ENCODE measurements at regions not wholly inside any gene's neighbourhood (a gene's known extent, or its start where the extent isn't known, plus 50 kb on each side); places are given as distances from the start of the nearest gene placed in this dataset.

DNA sequence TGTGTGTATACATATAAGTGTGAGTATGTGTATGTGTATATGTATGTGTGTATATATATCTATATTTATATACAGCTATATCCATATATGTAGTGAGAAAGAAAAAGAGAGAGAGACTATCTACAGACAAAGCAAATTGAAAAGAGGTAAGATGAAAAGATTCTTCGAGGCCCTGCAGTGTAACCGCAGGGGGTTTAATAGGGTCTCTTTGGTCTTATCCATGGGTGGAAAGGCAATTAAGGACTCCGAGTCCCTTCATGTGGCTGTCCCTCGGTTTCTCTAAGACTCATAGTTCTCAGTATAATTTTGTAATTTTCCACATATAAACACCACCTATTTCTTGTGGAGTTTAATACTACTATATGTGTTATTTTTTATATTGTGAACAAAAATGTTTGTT, 50.6 kb upstream of the JAZF1 start:
- in situ Hi-C loops (cut with HindIII; ENCODE audit: low pct_ligation_motif_present, low sequenced_read_pairs), result no loop called here
- H3K4me3 ChIP-seq (ENCODE audit: low read depth, low read length), result no peak overlapping the region
- TF ChIP-seq, protein P1, sequence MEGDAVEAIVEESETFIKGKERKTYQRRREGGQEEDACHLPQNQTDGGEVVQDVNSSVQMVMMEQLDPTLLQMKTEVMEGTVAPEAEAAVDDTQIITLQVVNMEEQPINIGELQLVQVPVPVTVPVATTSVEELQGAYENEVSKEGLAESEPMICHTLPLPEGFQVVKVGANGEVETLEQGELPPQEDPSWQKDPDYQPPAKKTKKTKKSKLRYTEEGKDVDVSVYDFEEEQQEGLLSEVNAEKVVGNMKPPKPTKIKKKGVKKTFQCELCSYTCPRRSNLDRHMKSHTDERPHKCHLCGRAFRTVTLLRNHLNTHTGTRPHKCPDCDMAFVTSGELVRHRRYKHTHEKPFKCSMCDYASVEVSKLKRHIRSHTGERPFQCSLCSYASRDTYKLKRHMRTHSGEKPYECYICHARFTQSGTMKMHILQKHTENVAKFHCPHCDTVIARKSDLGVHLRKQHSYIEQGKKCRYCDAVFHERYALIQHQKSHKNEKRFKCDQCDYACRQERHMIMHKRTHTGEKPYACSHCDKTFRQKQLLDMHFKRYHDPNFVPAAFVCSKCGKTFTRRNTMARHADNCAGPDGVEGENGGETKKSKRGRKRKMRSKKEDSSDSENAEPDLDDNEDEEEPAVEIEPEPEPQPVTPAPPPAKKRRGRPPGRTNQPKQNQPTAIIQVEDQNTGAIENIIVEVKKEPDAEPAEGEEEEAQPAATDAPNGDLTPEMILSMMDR (IDR thresholded peaks at IDR 0.05; ENCODE audit: low read depth, low read length, missing control alignments), result no peak
- no peak for DNase-seq
- H3K27me3 ChIP-seq (replicated peaks), result no peaks in the 10 kb centered on the region
- no peaks in the 10 kb centered on the region for H3K36me3 ChIP-seq (replicated peaks)
- H3K27ac ChIP-seq, result no peak overlapping the region

DNA sequence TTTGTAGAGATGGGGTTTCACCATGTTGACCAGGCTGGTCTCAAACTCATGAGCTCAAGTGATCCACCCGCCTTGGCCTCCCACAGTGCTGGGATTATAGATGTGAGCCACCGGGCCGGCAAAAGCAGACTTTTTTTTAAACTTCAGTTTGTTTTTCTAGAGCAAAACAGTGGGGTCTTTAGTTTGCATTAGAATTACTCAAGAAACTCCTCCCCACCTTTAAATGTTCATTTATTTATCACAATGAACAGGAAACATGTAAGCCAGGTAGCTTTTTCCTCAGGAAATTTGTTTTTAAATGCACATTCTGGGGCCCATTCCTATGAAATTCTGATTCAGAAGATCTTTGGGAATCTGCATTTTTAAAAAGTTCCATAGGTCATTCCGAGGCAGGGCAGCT, 56.0 kb upstream of the JAZF1 start:
- Histone ChIP-seq H3K36me3 (replicated peaks) (no peaks in the 10 kb centered on the region), H3K27me3 (replicated peaks) (no peaks in the 10 kb centered on the region), H3K27ac (no peak overlapping the region), H3K4me3 (ENCODE audit: low read depth, low read length) (no peak overlapping the region)
- in situ Hi-C loops (cut with HindIII; ENCODE audit: low pct_ligation_motif_present, low sequenced_read_pairs), result no loop called here
- no peak for DNase-seq
- TF ChIP-seq, protein P1 (IDR thresholded peaks at IDR 0.05; ENCODE audit: low read depth, low read length, missing control alignments), result no peak

DNA sequence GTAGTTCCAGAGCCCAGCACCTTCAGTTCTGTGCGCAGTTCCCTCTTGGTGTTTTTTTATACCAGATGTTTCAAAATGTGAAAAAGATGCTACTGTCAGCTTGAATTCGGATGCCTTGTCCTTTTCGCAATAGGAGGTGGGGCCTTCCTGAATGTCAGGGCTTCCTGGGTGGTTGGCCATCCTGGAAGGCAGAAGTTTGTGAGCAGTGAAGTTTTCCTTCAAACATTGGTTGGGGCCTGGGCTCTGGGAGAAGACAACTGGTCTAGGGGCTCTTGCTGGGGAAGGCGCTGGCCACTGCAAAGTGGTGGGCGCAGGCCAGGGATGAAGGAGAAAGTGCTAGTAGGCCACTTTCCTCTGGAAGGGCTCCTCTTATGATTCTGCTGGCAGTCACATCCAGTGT, 56.8 kb upstream of the JAZF1 start:
- Histone ChIP-seq H3K4me3 (ENCODE audit: low read depth, low read length) (no peak overlapping the region), H3K27ac (no peak overlapping the region), H3K27me3 (replicated peaks) (no peaks in the 10 kb centered on the region), H3K36me3 (replicated peaks) (no peaks in the 10 kb centered on the region)
- no peak for DNase-seq
- in situ Hi-C loops (cut with HindIII; ENCODE audit: low pct_ligation_motif_present, low sequenced_read_pairs), result no loop called here
- TF ChIP-seq, protein P1 (IDR thresholded peaks at IDR 0.05; ENCODE audit: low read depth, low read length, missing control alignments), result no peak

DNA sequence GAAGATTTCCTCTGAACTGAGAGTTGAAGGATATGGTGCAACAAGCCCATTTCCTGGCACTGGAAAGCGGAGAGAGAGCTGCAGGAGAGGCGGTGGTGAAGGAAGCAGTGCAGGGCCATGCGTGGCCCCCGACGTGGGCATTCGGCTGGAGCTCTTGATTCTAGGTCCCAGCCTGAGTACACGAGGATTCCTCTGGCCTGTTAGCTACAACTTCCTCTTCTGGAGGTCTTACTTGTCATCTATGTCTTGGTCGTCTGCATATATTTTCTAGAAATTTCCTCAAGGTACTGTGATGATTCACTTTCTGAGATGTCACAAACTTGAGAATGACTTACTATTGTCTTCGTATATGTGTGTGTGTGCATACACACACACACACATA, 59.2 kb upstream of the JAZF1 start:
- in situ Hi-C loops (cut with HindIII; ENCODE audit: low pct_ligation_motif_present, low sequenced_read_pairs), result no loop called here

DNA sequence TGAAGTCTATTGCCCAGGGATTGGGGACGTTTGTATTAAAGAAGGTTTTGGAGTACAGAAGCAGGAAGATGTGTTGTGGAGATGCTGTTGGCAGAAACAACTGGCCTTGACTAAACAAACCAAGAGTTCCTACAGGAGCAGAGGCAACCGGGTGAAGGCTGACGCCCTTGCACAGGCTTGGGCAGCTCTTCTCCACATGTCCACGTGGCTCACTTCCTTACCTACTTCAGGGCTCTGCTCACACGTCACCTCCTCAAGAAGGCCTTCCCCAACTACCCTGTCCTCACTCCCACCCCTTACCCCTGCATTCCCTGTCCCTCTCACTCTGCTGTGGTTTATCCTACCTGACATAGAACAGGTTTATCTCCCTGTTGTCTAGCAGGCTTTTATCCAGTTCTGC, 59.9 kb upstream of the JAZF1 start:
- Histone ChIP-seq H3K4me3 (ENCODE audit: low read depth, low read length) (no peak overlapping the region), H3K36me3 (replicated peaks) (no peaks in the 10 kb centered on the region), H3K27ac (no peak overlapping the region), H3K27me3 (replicated peaks) (no peaks in the 10 kb centered on the region)
- no peak for DNase-seq
- TF ChIP-seq, protein P1 (IDR thresholded peaks at IDR 0.05; ENCODE audit: low read depth, low read length, missing control alignments), result no peak
- in situ Hi-C loops (cut with HindIII; ENCODE audit: low pct_ligation_motif_present, low sequenced_read_pairs), result no loop called here

More for the DNA sequence above, 59.2 kb upstream of the JAZF1 start:
- DNase-seq, result no peak
- TF ChIP-seq, protein P1 (IDR thresholded peaks at IDR 0.05; ENCODE audit: low read depth, low read length, missing control alignments), result no peak
- H3K4me3 ChIP-seq (ENCODE audit: low read depth, low read length), result no peak overlapping the region
- no peaks in the 10 kb centered on the region for H3K36me3 ChIP-seq (replicated peaks)
- H3K27me3 ChIP-seq (replicated peaks), result no peaks in the 10 kb centered on the region
- H3K27ac ChIP-seq, result no peak overlapping the region

DNA sequence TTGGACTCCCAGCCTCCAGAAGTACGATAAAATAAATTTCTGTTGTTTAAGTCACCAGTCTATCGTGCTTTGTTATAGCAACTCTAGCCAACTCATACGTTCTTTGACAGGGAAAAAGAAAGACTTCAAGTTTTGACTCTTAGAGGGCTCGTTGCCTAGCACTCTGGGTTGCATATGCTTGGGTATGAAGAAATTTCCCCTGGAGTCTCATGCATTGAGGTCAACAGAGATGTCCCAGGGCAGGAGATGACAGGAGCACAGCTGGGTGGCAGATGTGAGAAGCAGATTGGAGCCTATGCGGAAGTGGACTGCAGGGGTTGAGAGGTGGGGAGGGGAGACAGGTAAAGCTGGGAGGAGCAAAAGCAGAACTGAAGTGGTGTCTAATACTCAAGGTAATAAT, 63.3 kb upstream of the JAZF1 start:
- H3K27me3 ChIP-seq (replicated peaks), result no peaks in the 10 kb centered on the region
- no peak overlapping the region for H3K27ac ChIP-seq
- H3K4me3 ChIP-seq (ENCODE audit: low read depth, low read length), result no peak overlapping the region
- in situ Hi-C loops (cut with HindIII; ENCODE audit: low pct_ligation_motif_present, low sequenced_read_pairs), result no loop called here
- TF ChIP-seq, protein P1 (IDR thresholded peaks at IDR 0.05; ENCODE audit: low read depth, low read length, missing control alignments), result no peak
- no peaks in the 10 kb centered on the region for H3K36me3 ChIP-seq (replicated peaks)
- no peak for DNase-seq

All from brain microvascular endothelial cell (primary cell).